GM12873 (cell line): ENCODE measurements at regions not wholly inside any gene's neighbourhood (a gene's known extent, or its start where the extent isn't known, plus 50 kb on each side); places are given as distances from the start of the nearest gene placed in this dataset.

ENCODE experiments used
- TF ChIP-seq, protein P1 (sequence below): IDR thresholded peaks from 2 replicates; pipeline ENCODE4 v1.5.1; 2012; ENCODE audit warnings: low read depth, mild to moderate bottlenecking, moderate library complexity, low read length, control low read depth; ENCODE audit not compliant: insufficient read depth; ENCODE audit errors: missing control alignments

DNA sequence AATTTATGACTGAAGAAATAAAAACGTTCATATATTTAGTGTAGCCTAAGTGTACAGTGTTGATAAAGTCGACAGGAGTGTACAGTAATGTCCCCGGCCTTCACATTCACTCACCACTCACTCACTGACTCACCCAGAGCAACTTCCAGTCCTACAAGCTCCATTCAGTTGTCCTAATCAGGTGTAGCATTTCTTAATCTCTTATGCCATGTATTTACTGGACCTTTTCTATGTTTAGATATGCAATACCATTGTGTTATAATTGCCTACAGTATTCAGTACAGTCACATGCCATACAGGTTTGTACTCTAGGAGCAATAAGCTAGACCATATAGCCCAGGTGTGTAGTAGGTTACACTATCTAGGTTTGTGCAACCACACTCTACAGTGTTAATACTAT is 610.2 kb upstream of the NOX3 start:
- TF ChIP-seq, protein P1, sequence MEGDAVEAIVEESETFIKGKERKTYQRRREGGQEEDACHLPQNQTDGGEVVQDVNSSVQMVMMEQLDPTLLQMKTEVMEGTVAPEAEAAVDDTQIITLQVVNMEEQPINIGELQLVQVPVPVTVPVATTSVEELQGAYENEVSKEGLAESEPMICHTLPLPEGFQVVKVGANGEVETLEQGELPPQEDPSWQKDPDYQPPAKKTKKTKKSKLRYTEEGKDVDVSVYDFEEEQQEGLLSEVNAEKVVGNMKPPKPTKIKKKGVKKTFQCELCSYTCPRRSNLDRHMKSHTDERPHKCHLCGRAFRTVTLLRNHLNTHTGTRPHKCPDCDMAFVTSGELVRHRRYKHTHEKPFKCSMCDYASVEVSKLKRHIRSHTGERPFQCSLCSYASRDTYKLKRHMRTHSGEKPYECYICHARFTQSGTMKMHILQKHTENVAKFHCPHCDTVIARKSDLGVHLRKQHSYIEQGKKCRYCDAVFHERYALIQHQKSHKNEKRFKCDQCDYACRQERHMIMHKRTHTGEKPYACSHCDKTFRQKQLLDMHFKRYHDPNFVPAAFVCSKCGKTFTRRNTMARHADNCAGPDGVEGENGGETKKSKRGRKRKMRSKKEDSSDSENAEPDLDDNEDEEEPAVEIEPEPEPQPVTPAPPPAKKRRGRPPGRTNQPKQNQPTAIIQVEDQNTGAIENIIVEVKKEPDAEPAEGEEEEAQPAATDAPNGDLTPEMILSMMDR, result no peak

DNA sequence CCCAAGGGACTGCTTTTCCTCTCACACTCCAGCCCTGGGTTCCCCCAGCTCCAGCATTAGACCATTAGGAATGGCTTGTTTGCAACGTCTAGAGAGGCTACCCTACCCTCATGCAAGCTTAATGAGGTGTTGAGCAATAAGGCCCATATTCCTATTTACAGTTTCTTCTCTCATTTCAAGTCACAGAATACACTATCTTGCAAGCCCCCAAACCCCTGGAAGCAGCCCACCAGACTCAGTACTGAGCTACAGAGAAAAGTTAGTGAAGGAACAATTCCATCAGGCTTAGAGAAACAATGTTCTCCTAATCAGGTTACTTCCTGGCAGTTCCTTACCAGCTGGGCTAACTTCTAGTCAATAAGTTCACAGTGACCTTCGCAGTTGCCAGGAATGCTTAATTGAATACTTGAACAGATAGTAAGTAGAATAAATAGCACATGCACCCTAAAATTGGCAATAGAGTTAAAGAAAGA is 606.5 kb upstream of the NOX3 start:
- TF ChIP-seq, protein P1, result no peak

DNA sequence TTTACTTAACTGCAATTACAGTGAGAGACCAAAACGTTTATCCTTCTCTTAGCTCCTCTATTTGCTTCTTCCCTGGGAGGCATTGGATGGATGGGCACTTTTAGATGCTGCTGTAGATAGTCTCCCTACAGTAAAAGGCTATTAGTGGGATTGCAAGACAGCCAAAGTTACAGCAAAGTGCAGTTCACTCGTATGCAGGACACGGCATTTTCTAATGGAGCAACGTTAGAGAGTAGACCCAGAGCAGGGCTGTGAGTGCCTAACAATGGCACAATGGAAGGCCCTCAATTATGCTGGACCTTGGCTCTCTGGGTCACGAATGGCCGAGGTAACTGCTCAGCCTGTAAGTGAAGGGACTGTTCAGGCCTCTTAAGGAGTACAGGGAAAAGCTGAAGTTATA is 605.8 kb upstream of the NOX3 start:
- TF ChIP-seq, protein P1, result no peak

- TF ChIP-seq, protein P1, result no peak
Observed at GRCh38 chr6:156060013-156060412, 604.4 kb upstream of the NOX3 start.

- TF ChIP-seq, protein P1, result no peak
Observed at GRCh38 chr6:156058356-156058755, 602.7 kb upstream of the NOX3 start.

- TF ChIP-seq, protein P1, result no peak
Observed at GRCh38 chr6:156057869-156058268, 602.2 kb upstream of the NOX3 start.

GRCh38 chr6:156056085-156056484 is 600.4 kb upstream of the NOX3 start:
- TF ChIP-seq, protein P1, result no peak
